Choroid plexus epithelial cell (primary cell): ENCODE measurements at regions not wholly inside any gene's neighbourhood (a gene's known extent, or its start where the extent isn't known, plus 50 kb on each side); places are given as distances from the start of the nearest gene placed in this dataset.

Experiments
- DNase-seq: peaks from one replicate; pipeline ENCODE4 v3.0.0-alpha.2; 2010; ENCODE audit warnings: low read depth
- H3K4me3 ChIP-seq: 2 replicates; pipeline ENCODE4 v1.5.1; 2011; ENCODE audit warnings: low read depth, mild to moderate bottlenecking, control low read depth, low read length, moderate library complexity
- TF ChIP-seq, protein P1 (sequence below): conservative IDR thresholded peaks from 2 replicates; pipeline ENCODE4 v1.5.1; 2011; ENCODE audit warnings: low read depth, mild to moderate bottlenecking, control low read depth, inconsistent platforms, low read length, moderate library complexity

DNA sequence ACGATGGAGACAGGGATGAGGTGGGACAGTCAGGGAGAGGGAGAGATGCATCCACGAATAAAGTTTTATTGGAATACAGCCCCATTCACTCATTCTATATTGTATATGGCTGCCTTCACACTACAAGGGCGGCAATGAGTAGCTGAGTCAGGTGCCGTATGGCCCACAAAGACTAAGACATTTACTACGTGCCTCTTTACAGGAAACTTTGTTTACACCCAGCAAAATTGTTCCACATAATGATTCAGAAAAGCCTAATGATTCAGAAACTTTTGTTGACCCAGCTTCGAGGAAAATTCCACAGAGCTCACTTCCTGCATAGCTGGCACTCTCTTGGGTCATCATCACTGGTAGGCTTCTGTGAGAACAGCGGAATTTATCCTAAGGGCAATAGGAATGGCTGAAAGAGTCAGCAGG is 87.3 kb upstream of the PEG3 start:
- no peak for DNase-seq
- TF ChIP-seq, protein P1, sequence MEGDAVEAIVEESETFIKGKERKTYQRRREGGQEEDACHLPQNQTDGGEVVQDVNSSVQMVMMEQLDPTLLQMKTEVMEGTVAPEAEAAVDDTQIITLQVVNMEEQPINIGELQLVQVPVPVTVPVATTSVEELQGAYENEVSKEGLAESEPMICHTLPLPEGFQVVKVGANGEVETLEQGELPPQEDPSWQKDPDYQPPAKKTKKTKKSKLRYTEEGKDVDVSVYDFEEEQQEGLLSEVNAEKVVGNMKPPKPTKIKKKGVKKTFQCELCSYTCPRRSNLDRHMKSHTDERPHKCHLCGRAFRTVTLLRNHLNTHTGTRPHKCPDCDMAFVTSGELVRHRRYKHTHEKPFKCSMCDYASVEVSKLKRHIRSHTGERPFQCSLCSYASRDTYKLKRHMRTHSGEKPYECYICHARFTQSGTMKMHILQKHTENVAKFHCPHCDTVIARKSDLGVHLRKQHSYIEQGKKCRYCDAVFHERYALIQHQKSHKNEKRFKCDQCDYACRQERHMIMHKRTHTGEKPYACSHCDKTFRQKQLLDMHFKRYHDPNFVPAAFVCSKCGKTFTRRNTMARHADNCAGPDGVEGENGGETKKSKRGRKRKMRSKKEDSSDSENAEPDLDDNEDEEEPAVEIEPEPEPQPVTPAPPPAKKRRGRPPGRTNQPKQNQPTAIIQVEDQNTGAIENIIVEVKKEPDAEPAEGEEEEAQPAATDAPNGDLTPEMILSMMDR, result no peak
- no peak overlapping the region for H3K4me3 ChIP-seq

GRCh38 chr19:56930647-56931535 is 90.4 kb upstream of the PEG3 start:
- DNase-seq, result no peak

DNA sequence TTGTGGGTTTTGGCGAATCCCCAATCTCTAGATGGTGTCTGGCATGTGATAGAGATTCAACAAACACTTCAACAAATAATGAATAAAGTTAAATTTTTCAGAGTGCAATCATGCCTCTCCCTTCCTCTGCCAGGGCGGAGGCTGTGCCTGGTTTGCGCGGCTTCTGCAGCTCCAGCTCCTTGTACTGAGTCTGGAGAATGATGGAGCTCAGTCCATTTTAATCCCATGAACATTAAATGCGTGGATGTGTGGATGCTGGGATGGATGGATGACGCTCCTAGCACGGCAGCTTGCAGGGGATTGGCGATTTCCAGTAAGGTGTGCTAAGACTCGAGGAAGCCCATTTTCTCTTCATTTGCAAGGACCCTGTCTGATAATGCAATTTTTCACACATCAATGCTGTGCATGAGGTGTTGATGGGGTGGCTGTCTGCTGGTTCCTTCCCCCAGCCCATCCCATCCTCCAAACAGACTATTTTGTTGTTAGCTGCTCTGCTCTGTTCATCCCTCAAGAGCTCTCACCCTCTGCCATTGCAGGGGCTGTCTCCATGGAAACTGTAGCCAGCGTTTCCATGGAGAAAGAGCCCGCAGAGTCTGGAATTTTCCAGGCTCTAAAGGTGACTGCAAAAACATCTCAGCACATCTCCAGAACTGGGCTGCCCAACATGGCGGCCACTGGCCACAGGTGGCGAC is 92.6 kb upstream of the PEG3 start:
- no peak overlapping the region for H3K4me3 ChIP-seq
- TF ChIP-seq, protein P1, result no peak
- DNase-seq, result no peak

More at GRCh38 chr19:56930647-56931535, 90.4 kb upstream of the PEG3 start:
- H3K4me3 ChIP-seq, result no peak overlapping the region
- TF ChIP-seq, protein P1, result no peak

- no peak for DNase-seq
- TF ChIP-seq, protein P1, result no peak
- no peak overlapping the region for H3K4me3 ChIP-seq
Observed at GRCh38 chr19:56934438-56935090, 94.0 kb upstream of the PEG3 start.

DNA sequence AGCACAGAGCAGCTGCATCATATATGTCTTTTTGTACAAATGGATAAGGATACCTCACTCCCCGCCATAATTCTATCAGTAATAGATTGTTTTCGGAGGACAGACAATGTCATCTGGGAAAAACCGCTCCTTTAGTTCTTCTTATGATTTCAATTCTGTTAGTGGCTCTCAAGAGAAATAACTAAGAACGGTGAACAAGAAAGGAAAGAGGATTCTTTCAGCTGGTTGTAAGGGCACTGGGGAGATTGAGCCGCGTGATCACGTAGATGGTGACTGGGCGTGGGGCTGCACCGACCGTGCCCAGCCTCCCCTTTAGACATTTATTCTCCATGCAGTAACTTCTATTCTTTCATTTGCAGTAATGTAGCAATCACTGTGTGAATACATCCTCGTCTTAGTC is 99.4 kb upstream of the PEG3 start:
- DNase-seq, result no peak
- TF ChIP-seq, protein P1, result no peak
- H3K4me3 ChIP-seq, result no peak overlapping the region

DNA sequence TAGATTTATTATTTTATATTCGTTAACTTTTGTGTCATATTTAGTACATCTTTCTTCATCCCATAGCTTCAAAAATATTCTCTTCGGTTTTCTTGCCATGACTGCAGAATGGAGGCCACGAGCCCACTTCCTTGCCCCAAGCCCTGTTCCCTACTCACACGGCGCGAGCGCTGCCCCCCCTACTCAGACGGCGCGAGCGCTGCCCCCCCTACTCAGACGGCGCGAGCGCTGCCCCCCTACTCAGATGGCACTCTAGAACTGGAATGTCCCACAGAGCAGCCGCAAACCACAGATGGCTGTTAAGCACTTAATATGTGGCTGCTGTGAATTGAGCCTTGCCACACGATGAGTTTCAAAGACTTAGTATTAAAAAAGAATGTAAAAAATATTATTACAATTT is 102.2 kb upstream of the PEG3 start:
- DNase-seq, result no peak
- TF ChIP-seq, protein P1, result no peak
- H3K4me3 ChIP-seq, result no peak overlapping the region
